ENCODE measurements at regions not wholly inside any gene's neighbourhood (a gene's known extent, or its start where the extent isn't known, plus 50 kb on each side); places are given as distances from the start of the nearest gene placed in this dataset.
A peak's percentile ranks its signal among the peaks of the same experiment; 100 is the strongest.
"Not testable (repeated sequence)": the region's sequence is repeated elsewhere in the genome, so short reads cannot be mapped to it uniquely, and the experiment has no call there.

DNA sequence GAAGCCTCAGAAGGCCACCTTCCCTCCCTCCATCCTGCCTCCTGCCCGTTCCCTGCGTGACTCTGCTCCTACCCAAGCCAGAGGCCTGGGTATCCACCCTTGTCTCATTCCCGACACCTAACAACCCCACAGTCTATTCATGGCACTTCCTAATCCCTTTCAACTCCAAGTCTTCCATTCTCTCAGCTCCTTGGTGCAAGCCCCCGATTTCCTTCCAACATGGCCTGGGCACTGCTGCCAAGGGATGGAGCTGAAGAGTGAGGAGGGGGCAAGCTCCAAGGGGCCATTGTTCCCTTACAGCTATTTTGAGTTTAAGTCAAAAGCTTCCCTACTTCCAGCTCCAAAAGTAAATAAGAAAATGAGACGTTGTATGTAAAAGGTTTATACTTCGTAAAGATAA is 84.8 kb upstream of the ASB18 start:
- no peak for DNase-seq

DNA sequence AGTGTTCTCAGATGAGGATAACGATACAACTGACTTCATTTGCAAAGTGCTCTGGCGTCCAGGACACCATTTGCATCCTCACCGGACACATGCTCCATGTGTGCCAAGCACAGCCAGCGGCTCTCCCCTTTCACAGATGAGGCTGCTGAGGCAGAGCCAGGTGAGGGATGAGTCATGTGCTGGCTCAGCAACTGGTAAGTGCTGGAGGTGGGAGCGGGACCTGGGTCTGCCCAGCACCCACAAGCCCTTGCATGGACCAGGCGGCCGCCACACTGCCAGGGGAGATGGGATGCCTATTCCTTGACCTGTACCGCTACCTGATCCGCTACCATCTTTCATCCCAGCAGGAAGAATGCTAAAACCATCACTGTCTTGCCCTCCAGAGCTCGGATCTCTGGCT is 86.2 kb upstream of the ASB18 start:
- DNase-seq = no peak

DNA sequence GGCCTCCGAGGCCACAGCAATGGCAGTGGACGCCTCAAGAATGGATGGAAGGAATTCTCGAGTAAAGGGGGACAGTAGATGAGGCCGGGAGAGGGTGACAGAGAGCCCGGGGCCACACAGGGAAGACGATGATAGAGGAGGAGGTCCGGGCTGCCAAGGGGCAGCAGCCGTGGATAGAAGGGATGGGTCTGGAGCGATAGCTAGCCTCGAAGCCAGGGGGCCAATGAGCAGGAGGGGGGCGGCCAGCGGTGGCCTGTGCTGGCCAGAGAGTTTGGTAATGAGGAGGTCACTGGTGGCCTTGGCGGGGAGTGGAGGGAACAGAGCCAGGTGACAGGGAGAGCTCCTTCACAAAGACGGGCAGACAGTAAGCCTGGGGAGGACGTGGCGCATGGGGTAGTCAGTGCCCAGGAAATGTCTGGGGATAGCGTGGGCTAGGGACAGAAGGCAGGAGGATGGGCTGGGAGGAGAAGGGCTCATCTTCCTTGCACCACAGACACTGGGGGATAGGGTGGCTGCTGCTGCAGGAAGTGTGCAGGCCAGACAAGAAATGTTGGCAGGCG is 87.8 kb upstream of the ASB18 start:
- DNase-seq = no peak

DNA sequence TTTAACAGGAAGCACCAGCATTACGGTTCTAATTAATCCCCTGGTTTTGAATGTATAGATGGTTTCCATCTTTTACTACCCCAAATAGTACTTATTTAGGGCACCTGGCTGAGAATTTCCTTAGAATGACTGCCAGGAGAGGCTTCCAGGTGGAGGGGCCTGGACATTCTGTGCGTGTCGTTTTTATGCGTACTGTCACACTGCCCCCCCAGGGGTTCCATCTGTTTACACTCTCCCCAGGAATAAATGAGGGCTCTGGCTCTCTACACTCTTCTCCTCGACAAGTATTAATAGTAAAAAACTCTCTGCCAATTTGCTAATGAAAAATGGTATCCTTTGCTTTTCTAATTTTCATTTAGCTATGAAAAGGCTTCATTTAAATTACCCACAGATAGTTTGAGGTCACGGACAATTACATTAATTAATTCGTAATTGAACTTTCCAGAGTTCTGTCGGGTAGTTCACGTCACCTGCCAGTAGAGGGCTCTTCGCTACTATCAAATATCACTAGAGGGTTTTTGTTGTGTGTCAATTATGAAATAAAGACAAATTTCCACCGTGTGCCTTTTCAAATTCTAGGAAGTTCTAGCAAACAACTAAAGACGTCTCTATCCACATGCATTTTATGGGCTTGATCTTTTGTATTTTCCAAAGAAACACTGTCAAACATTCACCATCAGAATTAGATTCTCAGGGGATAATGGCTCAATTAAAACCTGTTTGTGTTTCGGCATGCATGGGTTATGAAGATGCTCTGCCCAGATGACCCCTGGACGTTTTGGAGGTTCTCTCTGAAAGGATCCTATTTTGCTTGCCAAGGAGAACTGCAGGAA is 88.8 kb upstream of the ASB18 start:
- peak; percentile 33 for DNase-seq

DNA sequence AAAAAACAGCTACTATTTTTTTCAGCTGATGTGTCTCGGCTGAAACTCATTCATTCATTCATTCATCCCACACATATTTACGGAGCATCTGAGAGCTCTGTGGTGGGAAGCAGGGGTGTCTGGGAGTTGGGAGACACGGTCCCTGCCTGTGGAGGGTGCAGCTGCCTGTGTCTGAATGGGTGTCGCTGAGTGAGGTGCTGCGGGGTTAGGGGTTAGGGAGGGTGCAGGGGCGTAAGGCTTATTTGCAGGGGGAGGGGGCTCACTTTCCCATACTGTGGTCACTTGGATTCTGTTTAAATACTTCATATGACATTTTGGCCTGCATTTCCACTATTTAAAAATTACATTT is 89.4 kb upstream of the ASB18 start:
- no peak for DNase-seq

DNA sequence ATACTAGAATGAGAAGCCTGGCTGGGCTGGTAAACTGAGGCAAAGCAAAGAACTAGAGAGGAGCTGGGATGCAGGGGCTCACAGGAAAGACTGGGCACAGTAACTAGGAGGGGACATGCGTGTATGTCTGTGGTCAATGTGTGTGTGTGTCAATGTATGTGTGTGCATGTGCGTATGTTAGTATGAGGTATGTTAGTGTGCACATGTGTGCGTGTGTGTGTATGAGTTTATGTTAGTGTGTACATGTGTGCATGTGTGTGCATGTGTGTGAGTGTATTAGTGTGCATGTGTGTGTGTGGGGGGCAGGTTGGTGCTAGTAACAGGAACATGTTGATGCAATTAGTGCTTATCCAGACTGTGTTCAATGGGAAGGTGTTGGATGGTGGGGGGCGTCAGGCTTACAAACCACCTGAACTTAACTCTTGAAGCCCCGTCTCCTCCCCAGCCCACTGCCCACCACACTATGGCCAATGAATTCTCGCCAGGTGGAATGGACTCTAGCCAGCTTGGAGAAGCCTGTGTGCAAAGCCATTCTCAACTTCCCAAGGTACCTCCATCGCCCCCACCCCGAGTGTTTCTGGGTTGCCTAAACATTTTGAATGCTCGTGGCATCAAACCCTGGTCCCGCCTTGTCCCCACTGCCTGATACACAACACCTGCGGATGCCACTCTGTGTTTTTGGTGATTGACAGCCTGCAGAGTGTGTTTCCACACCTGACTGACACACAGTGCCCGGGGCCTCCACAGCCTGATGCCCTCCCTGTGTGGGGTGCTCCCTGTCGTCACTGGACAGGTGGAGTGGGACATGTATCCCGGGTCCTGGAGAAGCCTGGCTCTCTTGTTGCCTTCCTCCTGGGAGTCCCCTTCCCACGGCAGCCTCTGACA is 90.1 kb upstream of the ASB18 start:
- no peak for DNase-seq

DNA sequence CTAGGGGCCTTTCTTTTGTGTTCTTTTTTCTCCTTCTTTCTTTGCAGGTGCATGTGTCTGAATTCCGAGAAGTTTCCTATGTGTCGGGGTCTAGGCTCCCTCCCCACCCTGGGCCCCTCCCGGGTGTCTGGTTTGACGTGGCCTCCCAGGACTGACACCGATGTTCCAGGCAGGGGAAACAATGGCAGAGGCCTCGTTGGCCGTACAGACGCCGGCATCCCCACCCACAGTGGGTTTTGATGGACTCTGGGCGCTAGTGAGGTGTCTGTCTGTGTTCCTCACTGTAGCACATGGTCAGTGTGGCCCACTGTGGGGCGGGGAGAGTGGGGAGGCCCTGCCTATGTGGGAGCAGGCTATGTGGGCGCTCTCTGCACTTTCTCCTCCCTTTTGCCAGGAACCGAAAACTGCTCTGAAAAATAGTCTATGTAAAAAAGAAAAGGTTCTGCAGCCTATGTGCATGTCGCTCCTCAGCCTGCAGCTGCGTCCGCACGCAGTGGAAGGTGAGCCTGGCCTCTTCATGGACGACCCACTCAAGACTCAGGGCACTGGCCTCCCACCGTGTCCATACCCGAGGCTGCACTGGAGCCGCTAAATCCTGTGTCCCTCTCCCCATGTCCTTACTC is 90.9 kb upstream of the ASB18 start:
- no peak for DNase-seq

DNA sequence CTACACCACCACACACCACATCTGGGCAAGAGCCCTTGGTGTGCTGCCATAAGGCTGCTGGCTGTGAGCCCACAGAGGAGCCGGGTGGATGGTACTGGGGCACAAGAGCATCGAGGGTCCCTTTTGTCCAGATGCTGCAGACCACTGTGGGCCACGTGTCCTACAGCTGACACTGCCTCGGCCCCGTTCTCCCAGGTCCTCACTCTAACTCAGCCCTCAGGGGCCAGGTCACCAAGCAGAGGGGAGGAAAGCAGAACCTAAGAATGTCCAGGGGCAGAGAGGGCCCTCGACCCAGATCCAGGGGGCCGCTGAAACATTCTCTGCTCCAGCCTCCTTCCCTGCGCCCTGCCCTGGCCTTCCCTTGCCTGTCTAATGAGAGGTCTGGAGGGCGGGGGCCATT is 91.7 kb upstream of the ASB18 start:
- DNase-seq = no peak

DNA sequence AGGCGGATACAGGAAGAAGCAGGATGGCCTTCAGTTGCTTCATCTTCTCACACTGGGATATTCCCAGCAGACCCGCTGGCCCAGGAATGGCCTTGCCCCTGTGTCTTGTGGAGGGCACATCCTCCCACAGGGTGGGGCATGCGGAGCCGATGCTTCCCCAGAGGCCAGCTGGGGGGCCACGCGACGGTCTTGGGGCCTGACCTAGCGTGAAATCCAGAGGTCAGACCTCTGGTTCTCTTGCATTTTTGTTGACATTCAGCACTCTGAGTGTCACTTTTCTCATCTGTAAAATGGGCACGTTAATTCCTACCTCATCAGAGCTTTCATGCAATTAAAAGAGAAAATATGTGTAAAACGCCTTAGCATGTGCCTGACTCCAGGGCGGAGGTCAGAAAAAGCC is 92.1 kb upstream of the ASB18 start:
- not testable (repeated sequence) for DNase-seq

DNA sequence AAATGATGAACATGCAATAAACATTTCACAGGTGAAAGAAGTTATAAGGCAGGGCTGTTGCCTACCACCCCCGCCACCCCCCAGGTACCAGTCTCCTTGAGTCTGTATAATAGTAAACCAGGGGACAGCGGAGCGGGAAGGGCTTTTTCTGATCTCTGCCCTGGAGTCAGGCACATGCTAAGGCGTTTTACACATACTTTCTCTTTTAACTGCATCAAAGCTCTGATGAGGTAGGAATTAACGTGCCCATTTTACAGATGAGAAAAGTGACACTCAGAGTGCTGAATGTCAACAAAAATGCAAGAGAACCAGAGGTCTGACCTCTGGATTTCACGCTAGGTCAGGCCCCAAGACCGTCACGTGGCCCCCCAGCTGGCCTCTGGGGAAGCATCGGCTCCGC is 94.3 kb upstream of the ASB18 start:
- not testable (repeated sequence) for DNase-seq

DNA sequence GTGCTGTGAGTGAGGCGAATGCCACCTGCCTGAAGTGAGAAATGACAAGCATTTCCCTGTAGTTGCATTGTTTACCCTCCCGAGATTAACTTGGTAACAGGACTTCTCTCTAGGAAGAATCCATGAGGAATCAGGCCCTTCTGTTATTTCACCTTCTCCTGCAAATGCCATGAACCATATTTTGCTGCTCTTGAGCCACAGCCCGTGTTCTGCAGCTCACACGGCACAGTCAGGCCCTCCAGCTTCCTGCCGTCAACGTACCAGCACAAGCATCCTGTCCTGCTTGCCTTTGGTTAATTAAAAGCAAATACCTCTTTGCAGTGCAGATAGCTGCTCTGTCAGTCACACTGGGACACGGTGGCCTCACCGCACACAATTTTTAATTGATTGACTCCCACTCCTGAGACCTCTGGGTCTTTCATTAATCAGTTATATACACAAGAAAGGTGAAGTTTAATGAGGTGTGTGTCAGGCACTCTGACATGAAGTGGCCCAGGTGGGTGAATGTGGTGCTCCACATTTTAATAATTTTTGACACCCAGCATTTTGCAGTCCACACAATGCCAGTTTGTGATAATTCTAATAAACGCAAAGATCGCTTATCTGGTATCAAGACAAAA is 95.3 kb upstream of the ASB18 start:
- DNase-seq = no peak

DNA sequence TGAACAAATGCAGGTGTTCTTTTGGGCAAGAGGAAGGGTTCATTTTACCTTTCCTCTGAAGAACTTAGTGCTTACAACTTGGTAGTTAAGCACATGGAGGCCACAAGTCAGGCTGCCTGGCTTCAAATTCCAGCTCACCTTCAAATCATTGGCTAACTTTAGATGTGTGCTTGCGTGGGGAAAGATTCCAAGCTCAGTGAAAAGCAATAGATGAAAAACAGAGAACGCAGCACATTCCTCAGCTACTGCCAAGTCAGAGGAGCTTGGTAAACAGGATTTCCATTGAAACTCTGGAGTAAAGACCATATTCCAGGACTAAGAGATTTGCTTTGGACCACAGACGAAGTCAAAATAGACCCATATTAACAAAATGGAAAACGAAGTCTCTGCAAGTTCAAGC is 96.3 kb upstream of the ASB18 start:
- no peak for DNase-seq

DNA sequence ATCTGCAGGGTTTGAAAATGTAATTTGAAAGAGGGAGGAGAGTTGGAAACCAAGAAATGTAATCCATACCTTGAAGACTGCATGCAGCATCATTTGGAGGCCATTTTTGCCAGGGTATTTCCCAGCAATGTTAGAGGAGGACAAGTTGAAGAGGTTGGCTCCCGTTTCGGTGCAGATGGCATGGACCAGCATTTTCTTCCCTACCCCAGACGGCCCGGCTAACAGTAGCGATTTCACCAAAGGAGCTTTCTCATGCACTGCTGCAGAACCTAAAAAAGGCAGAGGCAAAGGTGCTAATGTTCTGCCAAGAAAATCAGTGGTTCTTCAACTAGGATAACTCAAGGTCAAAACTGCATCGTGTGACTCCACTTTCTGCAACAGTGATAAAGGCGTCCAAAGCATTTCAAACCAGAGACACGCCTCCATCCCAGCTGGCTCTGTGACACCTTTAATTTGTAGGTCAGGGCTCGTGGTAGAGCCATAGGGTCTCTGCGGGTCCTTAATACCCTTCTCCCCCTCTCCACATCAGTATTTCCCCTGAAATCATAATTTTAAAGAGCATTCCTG is 99.6 kb upstream of the ASB18 start:
- no peak for DNase-seq

DNA sequence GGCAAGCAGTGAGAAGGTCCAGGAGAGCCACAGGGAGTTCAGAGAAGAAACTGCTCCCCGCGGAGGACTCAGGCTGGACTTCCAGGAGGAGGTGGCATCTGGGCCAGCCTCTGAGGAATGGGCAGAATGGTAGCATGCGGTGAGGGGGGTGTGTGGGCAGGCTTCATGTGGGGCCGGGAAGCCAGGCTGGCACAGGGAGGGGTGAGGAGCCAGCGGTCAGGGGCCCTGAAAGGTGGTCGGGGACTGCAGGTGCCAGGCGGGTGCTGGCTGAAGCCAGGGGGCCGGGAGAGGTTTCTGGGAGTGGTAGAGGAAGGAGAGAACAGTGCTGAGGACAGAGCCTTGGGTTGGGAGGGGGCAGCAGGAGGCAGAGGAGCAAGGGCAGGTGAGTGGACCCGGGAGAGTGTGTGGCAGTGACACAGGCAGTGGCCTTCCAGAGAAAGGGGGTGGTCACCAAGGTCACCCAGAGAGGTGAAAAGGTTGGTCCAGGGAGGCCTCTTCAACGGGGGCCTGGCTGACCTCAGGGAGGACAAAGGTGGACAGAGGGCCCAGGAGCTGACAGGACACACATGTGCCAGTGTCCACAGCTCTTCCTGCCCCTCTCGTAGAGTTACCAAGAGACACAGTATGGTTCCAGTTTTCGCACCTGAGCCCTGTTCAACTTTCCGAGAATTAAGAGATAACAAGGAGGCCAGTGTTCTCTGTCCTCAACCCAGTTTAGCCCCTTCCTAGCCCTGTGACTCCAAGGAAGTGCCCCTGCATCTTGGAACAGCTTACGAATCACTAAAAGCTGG is 101.2 kb upstream of the ASB18 start:
- DNase-seq = no peak

DNA sequence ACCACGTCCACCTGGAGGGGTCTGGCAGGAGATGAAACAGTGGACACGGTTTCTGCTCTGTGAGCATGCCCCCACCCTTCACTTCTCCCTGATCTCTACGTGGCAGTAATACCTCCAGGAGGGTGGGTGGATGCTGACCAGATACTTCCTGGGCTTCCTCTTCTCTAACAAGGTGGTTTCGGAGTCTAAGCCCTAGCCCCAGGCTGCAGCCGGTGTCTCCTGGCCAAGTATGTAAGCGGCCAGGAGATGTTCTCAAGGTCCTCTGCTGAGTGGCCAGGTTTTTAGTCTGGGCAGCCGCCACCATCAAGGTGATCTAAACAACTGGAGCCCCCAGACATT is 101.8 kb upstream of the ASB18 start:
- no peak for DNase-seq

DNA sequence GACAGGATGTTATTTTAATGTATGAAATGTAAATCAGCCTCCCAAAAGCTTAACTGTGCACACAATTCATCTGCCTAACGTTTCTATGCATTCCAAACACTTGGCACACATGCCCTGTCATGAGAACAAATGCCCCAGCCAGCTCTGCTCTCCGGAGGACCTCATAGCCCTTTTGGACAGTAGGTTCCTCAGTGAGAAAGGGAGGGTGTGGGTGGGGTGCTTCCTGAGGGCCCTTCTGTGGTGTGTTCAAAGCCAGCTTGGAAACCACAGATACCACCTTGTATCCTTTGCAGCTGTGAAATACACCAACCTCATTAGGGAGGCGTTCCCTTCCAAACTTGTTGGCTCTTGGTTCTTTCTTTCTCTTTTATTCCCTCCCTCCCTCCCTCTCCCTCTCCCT is 102.2 kb upstream of the ASB18 start:
- DNase-seq = no peak

DNA sequence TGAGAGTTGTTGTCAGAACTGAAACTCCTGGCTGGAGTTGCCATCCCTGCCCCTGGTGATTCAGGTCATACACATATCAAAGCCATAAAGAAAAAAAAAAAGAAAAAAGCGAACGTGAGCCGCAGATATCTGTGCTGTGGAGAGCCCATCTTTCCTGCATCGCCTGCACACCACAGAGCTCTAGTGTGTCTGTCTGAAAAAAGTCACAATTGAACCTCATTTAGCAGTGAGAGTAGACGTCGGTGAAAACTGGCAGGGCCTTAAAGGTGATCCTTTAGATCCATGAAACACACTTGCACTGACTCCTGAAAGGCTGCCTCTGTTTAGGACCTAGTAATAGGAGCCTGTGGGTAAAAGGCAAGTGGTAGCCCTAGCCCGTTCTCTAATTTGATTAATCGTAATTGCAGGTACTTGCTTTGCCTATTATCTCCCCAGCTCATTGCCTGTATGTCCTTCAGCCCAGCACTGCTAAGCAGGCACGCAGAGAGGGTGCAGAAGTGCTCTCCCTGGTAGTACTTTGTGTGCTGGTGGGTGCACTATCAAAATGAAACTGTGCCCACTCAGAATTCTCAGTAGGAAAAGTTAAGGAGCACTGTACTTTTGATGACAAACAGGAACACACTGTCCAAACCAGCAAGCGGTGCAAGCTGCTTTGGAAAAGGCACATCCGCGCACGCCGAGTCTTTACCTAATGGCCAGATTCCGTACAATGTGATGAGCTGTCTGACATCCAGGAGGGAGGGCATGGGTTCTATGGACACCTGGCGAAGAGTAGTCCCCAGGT is 103.5 kb upstream of the ASB18 start:
- DNase-seq = no peak

DNA sequence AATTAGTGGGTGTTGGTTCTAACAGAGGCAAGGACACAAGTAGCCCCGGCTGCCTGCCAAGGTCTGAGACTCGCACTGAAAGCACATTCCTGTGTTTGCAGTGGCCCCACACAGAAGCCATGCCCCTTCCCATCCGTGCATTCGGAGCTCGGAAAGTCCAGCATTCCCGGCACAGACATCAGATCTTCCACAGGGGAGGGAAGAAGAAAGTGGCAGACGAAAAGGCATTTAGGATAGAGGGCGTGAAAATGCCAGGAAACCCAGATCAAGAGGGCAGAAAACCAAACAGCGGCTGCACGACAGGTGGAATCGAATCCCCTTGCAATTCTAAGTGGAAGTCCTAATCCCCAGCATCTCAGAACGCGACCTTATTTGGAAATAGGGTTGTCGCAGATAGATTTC is 105.5 kb upstream of the ASB18 start:
- DNase-seq = no peak

DNA sequence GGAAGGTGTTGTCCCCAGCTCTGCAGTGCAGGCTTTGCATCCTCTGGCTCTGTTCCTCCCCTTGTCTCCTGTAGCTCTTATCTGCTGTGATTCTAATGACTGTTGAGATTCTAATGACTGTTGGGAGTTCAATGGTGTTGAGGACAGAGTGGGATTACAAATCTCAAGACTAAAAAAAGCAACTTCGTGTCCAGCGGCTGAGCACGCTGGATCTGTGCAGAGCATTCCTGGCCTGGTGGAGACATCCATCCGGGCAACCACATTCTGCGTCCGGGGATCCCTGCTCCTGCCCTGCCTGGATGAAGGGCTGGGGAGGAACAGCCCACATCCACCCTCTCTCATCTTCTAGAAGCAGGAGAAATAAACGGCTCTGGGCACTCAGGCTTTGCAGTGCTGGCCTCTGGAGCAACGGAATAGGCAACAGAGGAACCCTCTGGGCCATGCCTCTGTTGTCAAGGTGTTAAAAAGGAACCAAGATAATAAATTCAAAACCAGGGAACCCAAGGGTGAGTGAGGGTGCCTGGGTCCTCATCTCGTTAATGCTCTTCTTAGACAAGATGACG is 106.7 kb upstream of the ASB18 start:
- no peak for DNase-seq

DNA sequence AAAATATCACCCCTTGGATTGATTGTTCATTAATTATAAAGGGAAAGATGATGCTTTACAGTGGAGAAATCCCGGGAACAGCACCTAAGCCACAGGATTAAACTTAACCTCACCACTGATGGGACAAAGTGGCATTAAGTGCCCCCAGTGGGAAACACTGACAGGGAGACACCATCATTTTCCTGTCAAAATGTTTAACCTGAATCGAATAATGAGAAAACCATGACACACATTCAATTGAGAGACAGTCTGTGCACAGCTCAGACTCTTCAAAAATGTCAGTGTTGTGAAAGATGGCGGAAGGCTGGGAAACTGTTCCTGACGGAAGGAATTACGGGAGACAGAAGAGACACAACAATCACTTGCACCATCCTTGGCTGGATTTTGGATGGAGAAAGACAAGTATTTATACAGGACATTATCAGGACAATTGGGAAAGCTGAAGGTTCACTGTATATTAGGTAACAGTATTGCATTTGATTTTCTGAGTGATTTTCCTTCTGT is 111.8 kb upstream of the ASB18 start:
- DNase-seq = no peak

All from activated CD8-positive, alpha-beta memory T cell treated with anti-CD3 and anti-CD28 coated beads, Interleukin-2, amount 50 U/mL, for 4 hours (primary cell).